WTC11 (cell line): ENCODE measurements at regions not wholly inside any gene's neighbourhood (a gene's known extent, or its start where the extent isn't known, plus 50 kb on each side); places are given as distances from the start of the nearest gene placed in this dataset.

ENCODE experiments used
- ATAC-seq: fragments of 200-7000 bp; cut with Tn5 transposase; 2 replicates; pipeline ENCODE4 v1.10.0; 2021; ENCODE audit warnings: mild to moderate bottlenecking, moderate library complexity
- CTCF ChIA-PET: fragments of 300-600 bp; sonication (Branson Sonifier 250); formaldehyde crosslinking; loops from one replicate; lab custom pipeline; 2021; ENCODE audit warnings: antibody characterized with exemption; lab: Charles Lee
- POLR2A ChIA-PET: fragments of 350-600 bp; sonication (Branson Sonifier 250); formaldehyde crosslinking; loops from one replicate; lab custom pipeline; 2021; ENCODE audit warnings: antibody characterized with exemption; lab: Charles Lee
- DNase-seq: peaks from one replicate; pipeline ENCODE4 v3.0.0; 2021; ENCODE audit warnings: low spot score
- H3K27ac Mint-ChIP-seq: 2 replicates; pipeline ENCODE4 v1.8.0; 2021; ENCODE audit warnings: mixed read lengths
- H3K27me3 Mint-ChIP-seq: 2 replicates; pipeline ENCODE4 v1.8.0; 2021; ENCODE audit warnings: low read depth, mild to moderate bottlenecking, moderate library complexity, mixed read lengths
- H3K36me3 Mint-ChIP-seq: 2 replicates; pipeline ENCODE4 v1.8.0; 2021; ENCODE audit warnings: mixed read lengths
- H3K4me1 Mint-ChIP-seq: 2 replicates; pipeline ENCODE4 v1.8.0; 2022; ENCODE audit warnings: mixed read lengths
- H3K4me3 Mint-ChIP-seq: 2 replicates; pipeline ENCODE4 v1.8.0; 2021; ENCODE audit warnings: mild to moderate bottlenecking, moderate library complexity, mixed read lengths
- H3K9me3 Mint-ChIP-seq: 2 replicates; pipeline ENCODE4 v1.8.0; 2021; ENCODE audit warnings: mixed read lengths
- AR ChIP-seq: fragments of 250-450 bp; sonication (Bioruptor Pico); IDR thresholded peaks from 2 replicates; pipeline ENCODE4 v1.9.0; 2021; ENCODE audit warnings: mild to moderate bottlenecking
- ATF2 ChIP-seq: sonication (generic); formaldehyde crosslinking; IDR thresholded peaks from 2 replicates; pipeline ENCODE4 v1.8.1; 2022; ENCODE audit warnings: low read depth, missing genetic modification reagents, borderline replicate concordance
- E2F1 ChIP-seq: sonication (generic); formaldehyde crosslinking; IDR thresholded peaks from 2 replicates; pipeline ENCODE4 v1.8.0; 2022; ENCODE audit warnings: mild to moderate bottlenecking, missing genetic modification reagents
- ERG ChIP-seq: fragments of 250-450 bp; sonication (Bioruptor Pico); IDR thresholded peaks from 2 replicates; pipeline ENCODE4 v1.8.0; 2021; ENCODE audit warnings: mild to moderate bottlenecking
- FOXP4 ChIP-seq: sonication (generic); formaldehyde crosslinking; IDR thresholded peaks from 2 replicates; pipeline ENCODE4 v1.8.0; 2022; ENCODE audit warnings: mild to moderate bottlenecking, missing genetic modification reagents
- NR3C1 ChIP-seq: sonication (generic); formaldehyde crosslinking; conservative IDR thresholded peaks from 2 replicates; pipeline ENCODE4 v1.8.1; 2023; ENCODE audit warnings: low read depth, mild to moderate bottlenecking, missing genetic modification reagents
- OVOL2 ChIP-seq: fragments of 250-450 bp; sonication (Bioruptor Pico); IDR thresholded peaks from 2 replicates; pipeline ENCODE4 v1.9.0; 2021; ENCODE audit warnings: mild to moderate bottlenecking, borderline replicate concordance
- SMAD3 ChIP-seq: sonication (generic); formaldehyde crosslinking; IDR thresholded peaks from 2 replicates; pipeline ENCODE4 v1.8.0; 2022; ENCODE audit warnings: missing genetic modification reagents, mild to moderate bottlenecking, borderline replicate concordance
- STAT6 ChIP-seq: sonication (generic); formaldehyde crosslinking; conservative IDR thresholded peaks from 2 replicates; pipeline ENCODE4 v1.8.1; 2023; ENCODE audit warnings: mild to moderate bottlenecking, low read depth, missing genetic modification reagents, moderate library complexity
- TP53 ChIP-seq: sonication (generic); formaldehyde crosslinking; IDR thresholded peaks from 2 replicates; pipeline ENCODE4 v1.8.1; 2023; ENCODE audit warnings: mild to moderate bottlenecking, missing genetic modification reagents
- ZBTB21 ChIP-seq: sonication (generic); formaldehyde crosslinking; IDR thresholded peaks from 2 replicates; pipeline ENCODE4 v1.8.1; 2023; ENCODE audit warnings: mild to moderate bottlenecking, missing genetic modification reagents, borderline replicate concordance
- ZNF425 ChIP-seq: fragments of 250-450 bp; sonication (Bioruptor Pico); conservative IDR thresholded peaks from 2 replicates; pipeline ENCODE4 v1.9.0; 2021; ENCODE audit warnings: mild to moderate bottlenecking
- ZNF532 ChIP-seq: fragments of 250-450 bp; sonication (Bioruptor Pico); IDR thresholded peaks from 2 replicates; pipeline ENCODE4 v1.9.0; 2021; ENCODE audit warnings: mild to moderate bottlenecking, borderline replicate concordance

- TF ChIP-seq ATF2 (CRISPR knock-in tag) (no peak), SMAD3 (CRISPR knock-in tag) (no peak), E2F1 (CRISPR knock-in tag) (no peak), AR (CRISPR knock-in tag) (no peak), ZNF532 (CRISPR knock-in tag) (no peak), STAT6 (CRISPR knock-in tag) (no peak)
These were observed 128.1 kb upstream of the NUDT12 start (continued) for GRCh38 chr5:103690676-103691075.

GRCh38 chr5:103679873-103680272 is 117.3 kb upstream of the NUDT12 start:
- Mint-ChIP-seq H3K27ac (no peak overlapping the region), H3K9me3 (no peaks in the 10 kb centered on the region; the same call in 1 of the 2 replicates), H3K4me3 (no peak overlapping the region), H3K4me1 (peaks cover 6% of the 10 kb centered on the region), H3K36me3 (no peaks in the 10 kb centered on the region), H3K27me3 (no peaks in the 10 kb centered on the region)
- POLR2A ChIA-PET: no interaction called here
- DNase-seq (no peak), ATAC-seq (no peak)
- CTCF ChIA-PET: no interaction called here
- no peak for TF ChIP-seq ERG (CRISPR knock-in tag)
- TF ChIP-seq FOXP4 (CRISPR knock-in tag): no peak
- no peak for TF ChIP-seq STAT6 (CRISPR knock-in tag)
- no peak for TF ChIP-seq OVOL2 (CRISPR knock-in tag)
- no peak for TF ChIP-seq TP53 (CRISPR knock-in tag)
- TF ChIP-seq ZNF425 (CRISPR knock-in tag): no peak
- no peak for TF ChIP-seq ZBTB21
- no peak for TF ChIP-seq NR3C1
